NCI-H446 (cell line): ENCODE measurements at regions not wholly inside any gene's neighbourhood (a gene's known extent, or its start where the extent isn't known, plus 50 kb on each side); places are given as distances from the start of the nearest gene placed in this dataset.

Experiments
- DNase-seq, 2 experiments: peaks; one replicate each; lab custom pipeline; 2025; lab: John Stamatoyannopoulos, UW

- DNase-seq = peak in 1 of 2 experiments; percentile 43
Measured at GRCh38 chr5:124061068-124061430, 549.1 kb downstream of the CSNK1G3 start.

- DNase-seq = no peak
Measured at GRCh38 chr5:124060413-124061067, 548.6 kb downstream of the CSNK1G3 start.

- no peak for DNase-seq
Measured at GRCh38 chr5:124060011-124060410, 548.0 kb downstream of the CSNK1G3 start.

- DNase-seq = no peak
Measured at GRCh38 chr5:124059200-124059599, 547.2 kb downstream of the CSNK1G3 start.

GRCh38 chr5:124057724-124058231 is 545.8 kb downstream of the CSNK1G3 start:
- peak; percentile 21 to 76 for DNase-seq

GRCh38 chr5:124056991-124057723 is 545.2 kb downstream of the CSNK1G3 start:
- DNase-seq = no peak

- no peak for DNase-seq
Measured at GRCh38 chr5:124056326-124056990, 544.5 kb downstream of the CSNK1G3 start.

GRCh38 chr5:124055751-124056150 is 543.8 kb downstream of the CSNK1G3 start:
- DNase-seq = no peak

GRCh38 chr5:124054564-124054963 is 542.6 kb downstream of the CSNK1G3 start:
- no peak for DNase-seq

GRCh38 chr5:124053340-124053739 is 541.4 kb downstream of the CSNK1G3 start:
- no peak for DNase-seq

GRCh38 chr5:124052201-124052600 is 540.2 kb downstream of the CSNK1G3 start:
- no peak for DNase-seq

- peak; percentile 68 to 72 for DNase-seq
Measured at GRCh38 chr5:124050120-124050770, 538.3 kb downstream of the CSNK1G3 start.

- DNase-seq = peak in 1 of 2 experiments; percentile 15
Measured at GRCh38 chr5:124045412-124045811, 533.4 kb downstream of the CSNK1G3 start.

GRCh38 chr5:124044613-124045012 is 532.6 kb downstream of the CSNK1G3 start:
- DNase-seq = peak; percentile 63 to 82

- peak in 1 of 2 experiments; percentile 18 for DNase-seq
Measured at GRCh38 chr5:124043456-124043855, 531.5 kb downstream of the CSNK1G3 start.

- DNase-seq = peak in 1 of 2 experiments; percentile 72
Measured at GRCh38 chr5:124040799-124041198, 528.8 kb downstream of the CSNK1G3 start.

GRCh38 chr5:124039410-124039809 is 527.4 kb downstream of the CSNK1G3 start:
- peak; percentile 18 to 45 for DNase-seq

GRCh38 chr5:124036786-124037185 is 524.8 kb downstream of the CSNK1G3 start:
- no peak for DNase-seq

- no peak for DNase-seq
Measured at GRCh38 chr5:124034963-124035362, 523.0 kb downstream of the CSNK1G3 start.

GRCh38 chr5:124034083-124034700 is 522.2 kb downstream of the CSNK1G3 start:
- no peak for DNase-seq

- DNase-seq = no peak
Measured at GRCh38 chr5:124030043-124030491, 518.1 kb downstream of the CSNK1G3 start.

GRCh38 chr5:124027441-124027840 is 515.5 kb downstream of the CSNK1G3 start:
- no peak for DNase-seq
